ENCODE measurements at regions not wholly inside any gene's neighbourhood (a gene's known extent, or its start where the extent isn't known, plus 50 kb on each side); places are given as distances from the start of the nearest gene placed in this dataset.

DNA sequence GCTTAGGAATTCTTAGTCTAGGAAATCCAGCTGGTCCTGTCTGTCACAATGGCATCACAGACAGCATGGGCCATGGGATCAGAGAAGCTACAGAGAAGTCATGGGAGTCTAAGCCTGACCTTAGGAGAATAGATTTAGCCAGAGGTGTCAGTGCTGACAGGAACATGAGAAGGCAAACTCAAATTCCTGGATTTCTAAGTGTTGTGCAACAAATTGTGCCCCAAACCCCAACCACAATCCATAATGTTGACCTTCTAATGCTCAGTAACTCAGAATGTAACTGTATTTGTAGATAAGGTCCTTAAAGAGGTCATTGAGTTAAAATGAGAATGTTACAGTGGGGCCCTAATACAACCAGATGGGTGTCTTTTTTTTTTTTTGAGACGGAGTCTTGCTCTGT, 95.9 kb upstream of the RHOBTB1 start:
- TF ChIP-seq CTCF (IDR thresholded peaks at IDR 0.05) (no peak), EZH2 (IDR thresholded peaks at IDR 0.05; ENCODE audit: borderline replicate concordance, insufficient read depth, low read depth, low read length, poor library complexity, severe bottlenecking) (no peak)

Measured in B cell (primary cell).